GM12878 (cell line): ENCODE measurements at regions not wholly inside any gene's neighbourhood (a gene's known extent, or its start where the extent isn't known, plus 50 kb on each side); places are given as distances from the start of the nearest gene placed in this dataset.
A peak's percentile ranks its signal among the peaks of the same experiment; 100 is the strongest.

Source experiments
- ATAC-seq: fragments of 200-7000 bp; cut with Tn5 transposase; 3 replicates; pipeline ENCODE4 v1.9.1; 2020; ENCODE audit warnings: mild to moderate bottlenecking, moderate library complexity
- BruUV-seq: library from RNA; stranded (reverse); fragments of 400-500 nt; replicated peaks from 2 replicates; lab custom pipeline; 2021; lab: Mats Ljungman, UMichigan
- CTCF ChIA-PET: fragments of 300-600 bp; sonication (Branson Sonifier 250); formaldehyde crosslinking; extraction: SDS; loops from one replicate; lab custom pipeline; 2021; ENCODE audit warnings: inconsistent platforms; lab: Yijun Ruan, JAX
- POLR2A ChIA-PET: fragments of 350-600 bp; formaldehyde crosslinking; extraction: SDS; loops from one replicate; lab custom pipeline; 2021; ENCODE audit warnings: inconsistent platforms; lab: Charles Lee
- RAD21 ChIA-PET: fragments of 300-600 bp; sonication (Branson Sonifier 250); formaldehyde crosslinking; loops from one replicate; lab custom pipeline; 2023; ENCODE audit warnings: antibody characterized with exemption; ENCODE audit not compliant: unreplicated experiment; lab: Charles Lee
- SMC1A ChIA-PET: fragments of 300-600 bp; sonication (Branson Sonifier 250); formaldehyde crosslinking; loops from one replicate; lab custom pipeline; 2023; ENCODE audit not compliant: unreplicated experiment, uncharacterized antibody; lab: Charles Lee
- DNase-seq: peaks from one replicate; pipeline ENCODE4 v3.0.0-alpha.2; 2011; ENCODE audit warnings: low read depth, low spot score
- FAIRE-seq: peaks from 3 replicates; lab custom pipeline; 2011; peaks lifted over from hg19 to GRCh38; lab: Jason Lieb, UNC
- H2AFZ ChIP-seq: 2 replicates; pipeline ENCODE4 v1.6.0; 2011; ENCODE audit warnings: low read depth, low read length, control low read depth; ENCODE audit not compliant: control insufficient read depth
- H3K27ac ChIP-seq: 2 replicates; pipeline ENCODE4 v1.5.1; 2011; ENCODE audit warnings: control low read depth; ENCODE audit not compliant: control insufficient read depth, insufficient read depth
- H3K27me3 ChIP-seq, 2 experiments: replicated peaks in 1 of 2; 2 replicates each; pipeline versions ENCODE4 v1.6.0 to v1.6.1; 2011; ENCODE audit warnings: low read length in 1 of 2; ENCODE audit not compliant: control insufficient read depth in 2 of 2, insufficient read depth in 2 of 2
- H3K36me3 ChIP-seq, 2 experiments: 2 replicates each; pipeline ENCODE4 v1.5.1; 2011; ENCODE audit warnings: low read length in 1 of 2; ENCODE audit not compliant: control insufficient read depth in 2 of 2, insufficient read depth in 2 of 2
- H3K4me1 ChIP-seq: 2 replicates; pipeline ENCODE4 v1.6.1; 2011; ENCODE audit warnings: mild to moderate bottlenecking, low read length, moderate library complexity, mixed read lengths; ENCODE audit not compliant: control insufficient read depth, insufficient read depth
- H3K4me2 ChIP-seq: 2 replicates; pipeline ENCODE4 v1.6.0; 2011; ENCODE audit warnings: control low read depth; ENCODE audit not compliant: control insufficient read depth, insufficient read depth
- H3K4me3 ChIP-seq: fragments of 200-600 bp; sonication (generic); 2 replicates; pipeline ENCODE4 v1.5.1; 2016
- H3K79me2 ChIP-seq: 2 replicates; pipeline ENCODE4 v1.6.0; 2011; ENCODE audit warnings: low read length; ENCODE audit not compliant: control insufficient read depth, insufficient read depth
- H3K9ac ChIP-seq: 2 replicates; pipeline ENCODE4 v1.8.0; 2011; ENCODE audit warnings: low read length, control low read depth, mixed read lengths; ENCODE audit not compliant: control insufficient read depth, insufficient read depth
- H3K9me3 ChIP-seq: replicated peaks from 3 replicates; pipeline ENCODE4 v1.5.1; 2011; ENCODE audit warnings: mild to moderate bottlenecking, low read length; ENCODE audit not compliant: control insufficient read depth, insufficient read depth
- H4K20me1 ChIP-seq: 2 replicates; pipeline ENCODE4 v1.6.0; 2011; ENCODE audit not compliant: control insufficient read depth, insufficient read depth
- WGBS: methylation state at CpG from one replicate; pipeline ENCODE4 v1.1.6; 2016; ENCODE audit warnings: low lambda C conversion rate; ENCODE audit not compliant: insufficient replicate concordance, insufficient coverage; ENCODE audit errors: missing lambda C conversion rate; 5-methylcytosine and 5-hydroxymethylcytosine counted together
- in situ Hi-C: fragments of 300-500 bp; cut with MboI; formaldehyde crosslinking; loops from 9 replicates; pipeline ENCODE4 v1.14.3; 2018; ENCODE audit warnings: mixed read lengths
- intact Hi-C: fragments of 100-400 bp; cut with micrococcal nuclease; formaldehyde crosslinking; loops from one replicate; pipeline ENCODE4 v1.14.2; 2022; ENCODE audit not compliant: unreplicated experiment
- TF ChIP-seq, protein P1 (sequence below), 3 experiments: IDR thresholded peaks in 2 of 3; conservative IDR thresholded peaks in 1 of 3; 2 replicates each; pipeline ENCODE4 v1.5.1; 2011; ENCODE audit warnings: low read depth in 3 of 3, low read length in 3 of 3, mild to moderate bottlenecking in 3 of 3, control low read depth in 2 of 3, moderate library complexity in 2 of 3, inconsistent platforms in 1 of 3, mixed read lengths in 1 of 3; ENCODE audit not compliant: control insufficient read depth in 2 of 3, insufficient read depth in 1 of 3; ENCODE audit errors: extremely low read depth in 1 of 3
- TF ChIP-seq, protein P2 (sequence below): IDR thresholded peaks from 2 replicates; pipeline ENCODE4 v1.6.1; 2012; ENCODE audit warnings: mild to moderate bottlenecking, low read depth, low read length

DNA sequence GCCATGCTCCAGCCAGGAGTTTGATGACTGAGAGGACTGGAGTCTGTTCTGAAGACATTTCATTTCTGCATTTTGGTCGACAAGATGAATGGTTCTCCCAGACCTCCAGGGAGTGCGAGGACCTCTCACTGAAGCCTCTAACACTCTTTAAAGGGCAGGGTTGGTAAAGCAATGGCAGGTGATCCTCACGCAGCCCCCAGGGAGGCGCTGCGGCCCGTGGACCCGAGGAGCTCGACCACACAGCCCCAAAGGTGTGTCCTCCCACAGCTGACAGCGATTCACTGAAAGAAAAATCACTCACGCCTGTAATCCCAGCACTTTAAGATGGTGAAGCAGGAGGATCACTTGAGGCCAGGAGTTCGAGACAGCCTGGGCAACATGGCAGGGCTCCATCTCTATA is 183.8 kb upstream of the SFSWAP start:
- Histone ChIP-seq H3K9ac (no peak overlapping the region), H3K9me3 (no peaks in the 10 kb centered on the region), H3K27me3 (no peaks in the 10 kb centered on the region), H3K4me1 (no peaks in the 10 kb centered on the region), H3K4me2 (no peak overlapping the region), H4K20me1 (no peaks in the 10 kb centered on the region), H2AFZ (no peak overlapping the region), H3K36me3 (no peaks in the 10 kb centered on the region), H3K79me2 (no peaks in the 10 kb centered on the region), H3K4me3 (no peak overlapping the region), H3K27ac (no peak overlapping the region)
- in situ Hi-C loops, result no loop called here
- TF ChIP-seq, protein P1, sequence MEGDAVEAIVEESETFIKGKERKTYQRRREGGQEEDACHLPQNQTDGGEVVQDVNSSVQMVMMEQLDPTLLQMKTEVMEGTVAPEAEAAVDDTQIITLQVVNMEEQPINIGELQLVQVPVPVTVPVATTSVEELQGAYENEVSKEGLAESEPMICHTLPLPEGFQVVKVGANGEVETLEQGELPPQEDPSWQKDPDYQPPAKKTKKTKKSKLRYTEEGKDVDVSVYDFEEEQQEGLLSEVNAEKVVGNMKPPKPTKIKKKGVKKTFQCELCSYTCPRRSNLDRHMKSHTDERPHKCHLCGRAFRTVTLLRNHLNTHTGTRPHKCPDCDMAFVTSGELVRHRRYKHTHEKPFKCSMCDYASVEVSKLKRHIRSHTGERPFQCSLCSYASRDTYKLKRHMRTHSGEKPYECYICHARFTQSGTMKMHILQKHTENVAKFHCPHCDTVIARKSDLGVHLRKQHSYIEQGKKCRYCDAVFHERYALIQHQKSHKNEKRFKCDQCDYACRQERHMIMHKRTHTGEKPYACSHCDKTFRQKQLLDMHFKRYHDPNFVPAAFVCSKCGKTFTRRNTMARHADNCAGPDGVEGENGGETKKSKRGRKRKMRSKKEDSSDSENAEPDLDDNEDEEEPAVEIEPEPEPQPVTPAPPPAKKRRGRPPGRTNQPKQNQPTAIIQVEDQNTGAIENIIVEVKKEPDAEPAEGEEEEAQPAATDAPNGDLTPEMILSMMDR (IDR thresholded peaks at IDR 0.05 in 2 of 3, conservative IDR thresholded peaks at IDR 0.05 in 1 of 3; ENCODE audit: control insufficient read depth in 2 of 3, extremely low read depth in 1 of 3, insufficient read depth in 1 of 3, low read depth in 3 of 3, low read length in 3 of 3), result peak in 1 of 3 experiments; percentile 5; a peak in 1 of 6 replicates
- TF ChIP-seq, protein P2, sequence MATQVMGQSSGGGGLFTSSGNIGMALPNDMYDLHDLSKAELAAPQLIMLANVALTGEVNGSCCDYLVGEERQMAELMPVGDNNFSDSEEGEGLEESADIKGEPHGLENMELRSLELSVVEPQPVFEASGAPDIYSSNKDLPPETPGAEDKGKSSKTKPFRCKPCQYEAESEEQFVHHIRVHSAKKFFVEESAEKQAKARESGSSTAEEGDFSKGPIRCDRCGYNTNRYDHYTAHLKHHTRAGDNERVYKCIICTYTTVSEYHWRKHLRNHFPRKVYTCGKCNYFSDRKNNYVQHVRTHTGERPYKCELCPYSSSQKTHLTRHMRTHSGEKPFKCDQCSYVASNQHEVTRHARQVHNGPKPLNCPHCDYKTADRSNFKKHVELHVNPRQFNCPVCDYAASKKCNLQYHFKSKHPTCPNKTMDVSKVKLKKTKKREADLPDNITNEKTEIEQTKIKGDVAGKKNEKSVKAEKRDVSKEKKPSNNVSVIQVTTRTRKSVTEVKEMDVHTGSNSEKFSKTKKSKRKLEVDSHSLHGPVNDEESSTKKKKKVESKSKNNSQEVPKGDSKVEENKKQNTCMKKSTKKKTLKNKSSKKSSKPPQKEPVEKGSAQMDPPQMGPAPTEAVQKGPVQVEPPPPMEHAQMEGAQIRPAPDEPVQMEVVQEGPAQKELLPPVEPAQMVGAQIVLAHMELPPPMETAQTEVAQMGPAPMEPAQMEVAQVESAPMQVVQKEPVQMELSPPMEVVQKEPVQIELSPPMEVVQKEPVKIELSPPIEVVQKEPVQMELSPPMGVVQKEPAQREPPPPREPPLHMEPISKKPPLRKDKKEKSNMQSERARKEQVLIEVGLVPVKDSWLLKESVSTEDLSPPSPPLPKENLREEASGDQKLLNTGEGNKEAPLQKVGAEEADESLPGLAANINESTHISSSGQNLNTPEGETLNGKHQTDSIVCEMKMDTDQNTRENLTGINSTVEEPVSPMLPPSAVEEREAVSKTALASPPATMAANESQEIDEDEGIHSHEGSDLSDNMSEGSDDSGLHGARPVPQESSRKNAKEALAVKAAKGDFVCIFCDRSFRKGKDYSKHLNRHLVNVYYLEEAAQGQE, result no peak
- ChIA-PET SMC1A (no interaction called here), CTCF (no interaction called here), RAD21 (no interaction called here), POLR2A (no interaction called here)
- ATAC-seq, result no peak
- 17% methylated on average over 11 of the region's 11 CpGs for WGBS
- intact Hi-C loops, result no loop called here
- no TSS peak for BruUV-seq
- no peak for DNase-seq
- FAIRE-seq, result no peak
